Testis (tissue), 2 donors: ENCODE measurements at regions not wholly inside any gene's neighbourhood (a gene's known extent, or its start where the extent isn't known, plus 50 kb on each side); places are given as distances from the start of the nearest gene placed in this dataset.

Experiments used
- DNase-seq: peaks from one replicate; pipeline ENCODE4 v3.0.0-alpha.2; 2019
- H3K27ac ChIP-seq, 2 donors: fragments of 200-600 bp; sonication (generic); one replicate each; pipeline ENCODE4 v1.5.1; 2019
- H3K27me3 ChIP-seq: fragments of 200-600 bp; sonication (generic); one replicate; pipeline ENCODE4 v1.5.1; 2019
- H3K36me3 ChIP-seq: fragments of 200-600 bp; sonication (generic); one replicate; pipeline ENCODE4 v1.5.1; 2017; ENCODE audit warnings: low read depth; ENCODE audit errors: missing control alignments
- H3K4me1 ChIP-seq: fragments of 200-600 bp; sonication (generic); one replicate; pipeline ENCODE4 v1.5.1; 2019
- H3K4me3 ChIP-seq, 2 donors: fragments of 200-600 bp; sonication (generic); one replicate each; pipeline ENCODE4 v1.5.1; 2017 to 2019
- H3K9me3 ChIP-seq: fragments of 200-600 bp; sonication (generic); one replicate; pipeline ENCODE4 v1.5.1; 2017
- POLR2A ChIP-seq: fragments of 450-650 bp; IDR thresholded peaks from one replicate; pipeline ENCODE4 v1.6.1; 2017; ENCODE audit warnings: antibody characterized with exemption, mild to moderate bottlenecking, moderate library complexity
- WGBS, 2 donors: methylation state at CpG; one replicate each; pipeline ENCODE4 v1.1.5; 2018; 5-methylcytosine and 5-hydroxymethylcytosine counted together
- intact Hi-C: fragments of 100-400 bp; cut with DNase I; formaldehyde crosslinking; loops from one replicate; pipeline ENCODE4 v1.15.1; 2023; ENCODE audit warnings: low total_unique reads
- TF ChIP-seq, protein P1 (sequence below), 3 experiments: fragments of 450-650 bp in 2 of 3; fragments of 200-600 bp in 1 of 3; sonication (generic) in 1 of 3; IDR thresholded peaks; one replicate each; pipeline ENCODE4 v1.5.1; 2016 to 2019; ENCODE audit warnings: antibody characterized with exemption in 3 of 3, mild to moderate bottlenecking in 2 of 3, moderate library complexity in 1 of 3

- H3K36me3 ChIP-seq = no peaks in the 10 kb centered on the region
- no peak overlapping the region for H3K27ac ChIP-seq
- no peaks in the 10 kb centered on the region for H3K9me3 ChIP-seq
- WGBS, 2 donors = 92% methylated on average over 2 of the region's 2 CpGs
- intact Hi-C loops = no loop called here
- no peak overlapping the region for H3K4me3 ChIP-seq
- no peak for TF ChIP-seq POLR2A
- TF ChIP-seq, protein P1, sequence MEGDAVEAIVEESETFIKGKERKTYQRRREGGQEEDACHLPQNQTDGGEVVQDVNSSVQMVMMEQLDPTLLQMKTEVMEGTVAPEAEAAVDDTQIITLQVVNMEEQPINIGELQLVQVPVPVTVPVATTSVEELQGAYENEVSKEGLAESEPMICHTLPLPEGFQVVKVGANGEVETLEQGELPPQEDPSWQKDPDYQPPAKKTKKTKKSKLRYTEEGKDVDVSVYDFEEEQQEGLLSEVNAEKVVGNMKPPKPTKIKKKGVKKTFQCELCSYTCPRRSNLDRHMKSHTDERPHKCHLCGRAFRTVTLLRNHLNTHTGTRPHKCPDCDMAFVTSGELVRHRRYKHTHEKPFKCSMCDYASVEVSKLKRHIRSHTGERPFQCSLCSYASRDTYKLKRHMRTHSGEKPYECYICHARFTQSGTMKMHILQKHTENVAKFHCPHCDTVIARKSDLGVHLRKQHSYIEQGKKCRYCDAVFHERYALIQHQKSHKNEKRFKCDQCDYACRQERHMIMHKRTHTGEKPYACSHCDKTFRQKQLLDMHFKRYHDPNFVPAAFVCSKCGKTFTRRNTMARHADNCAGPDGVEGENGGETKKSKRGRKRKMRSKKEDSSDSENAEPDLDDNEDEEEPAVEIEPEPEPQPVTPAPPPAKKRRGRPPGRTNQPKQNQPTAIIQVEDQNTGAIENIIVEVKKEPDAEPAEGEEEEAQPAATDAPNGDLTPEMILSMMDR (IDR thresholded peaks at IDR 0.05) = no peak
- no peak for DNase-seq
- H3K4me1 ChIP-seq = no peaks in the 10 kb centered on the region
- no peaks in the 10 kb centered on the region for H3K27me3 ChIP-seq
Measured at GRCh38 chr2:67829470-67829869, 233.3 kb downstream of the C1D start.

DNA sequence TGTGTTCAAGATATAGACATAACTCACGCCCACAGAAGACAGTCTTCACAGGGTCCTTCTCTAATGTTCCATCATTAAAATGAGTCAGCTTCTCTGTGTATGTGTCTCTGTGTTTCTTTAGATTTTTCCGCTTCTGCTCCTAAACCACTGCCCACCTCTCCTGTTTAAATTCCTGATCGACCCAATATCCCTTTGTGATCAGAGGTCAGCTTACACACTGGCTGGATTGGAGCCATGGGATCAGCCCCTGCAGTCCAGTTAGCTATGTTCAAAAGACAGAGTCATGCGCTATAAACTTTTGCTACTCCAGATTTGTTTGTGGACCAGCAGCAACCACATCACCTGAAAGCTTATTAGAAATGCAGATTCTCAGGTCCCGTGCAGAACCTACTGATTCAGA is 229.2 kb downstream of the C1D start:
- WGBS, 2 donors = 92% methylated on average over 5 of the region's 5 CpGs
- no peak for DNase-seq
- H3K4me3 ChIP-seq = no peak overlapping the region
- H3K27me3 ChIP-seq = no peaks in the 10 kb centered on the region
- intact Hi-C loops = no loop called here
- TF ChIP-seq, protein P1 (IDR thresholded peaks at IDR 0.05) = no peak
- no peak for TF ChIP-seq POLR2A
- no peak overlapping the region for H3K27ac ChIP-seq
- H3K4me1 ChIP-seq = peaks cover 6% of the 10 kb centered on the region
- H3K9me3 ChIP-seq = no peaks in the 10 kb centered on the region
- no peaks in the 10 kb centered on the region for H3K36me3 ChIP-seq

DNA sequence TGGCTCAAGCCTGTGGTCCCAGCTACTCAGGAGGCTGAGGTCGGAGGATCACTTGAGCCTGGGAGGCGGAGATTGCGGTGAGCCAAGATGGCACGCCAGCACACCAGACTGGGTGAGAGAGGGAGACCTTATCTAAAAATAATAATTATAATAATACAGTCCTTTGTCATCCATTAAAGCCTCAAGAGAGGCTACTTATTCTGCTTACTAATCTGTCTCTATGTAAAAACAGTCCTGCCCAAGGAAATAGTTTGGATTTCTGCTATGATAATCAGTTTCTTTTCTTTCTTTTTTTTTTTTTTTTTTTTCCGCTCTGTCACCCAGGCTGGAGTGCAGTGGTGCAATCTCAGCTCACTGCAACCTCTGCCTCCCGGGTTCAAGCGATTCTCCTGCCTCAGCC is 228.3 kb downstream of the C1D start:
- WGBS, 2 donors = 89 to 96% methylated on average over 7 of the region's 7 CpGs
- Histone ChIP-seq H3K36me3 (no peaks in the 10 kb centered on the region), H3K4me3 (no peak overlapping the region), H3K27me3 (no peaks in the 10 kb centered on the region), H3K4me1 (peaks cover 6% of the 10 kb centered on the region), H3K27ac (no peak overlapping the region), H3K9me3 (no peaks in the 10 kb centered on the region)
- DNase-seq = no peak
- intact Hi-C loops = no loop called here
- TF ChIP-seq, protein P1 (IDR thresholded peaks at IDR 0.05) = no peak
- no peak for TF ChIP-seq POLR2A

GRCh38 chr2:67835266-67835665 is 227.5 kb downstream of the C1D start:
- Histone ChIP-seq H3K27me3 (no peaks in the 10 kb centered on the region), H3K36me3 (no peaks in the 10 kb centered on the region), H3K4me3 (no peak overlapping the region), H3K9me3 (no peaks in the 10 kb centered on the region), H3K4me1 (peaks cover 6% of the 10 kb centered on the region), H3K27ac (no peak overlapping the region)
- 72 to 87% methylated on average over 3 of the region's 3 CpGs for WGBS, 2 donors
- TF ChIP-seq, protein P1 (IDR thresholded peaks at IDR 0.05) = no peak
- TF ChIP-seq POLR2A = no peak
- DNase-seq = no peak
- intact Hi-C loops = no loop called here

GRCh38 chr2:67836866-67837265 is 225.9 kb downstream of the C1D start:
- 64 to 75% methylated on average over 5 of the region's 5 CpGs for WGBS, 2 donors
- H3K9me3 ChIP-seq = no peaks in the 10 kb centered on the region
- H3K27ac ChIP-seq = peak overlapping the region in 1 of 2 donors; percentile 0
- no peaks in the 10 kb centered on the region for H3K27me3 ChIP-seq
- peak; percentile 16 for DNase-seq
- H3K36me3 ChIP-seq = no peaks in the 10 kb centered on the region
- intact Hi-C loops = no loop called here
- TF ChIP-seq, protein P1 (IDR thresholded peaks at IDR 0.05) = no peak
- TF ChIP-seq POLR2A = no peak
- peaks cover 6% of the 10 kb centered on the region for H3K4me1 ChIP-seq
- no peak overlapping the region for H3K4me3 ChIP-seq
